NCI-H1105 treated with DMSO at 0.1 percent for 48 hours (cell line): ENCODE measurements at regions not wholly inside any gene's neighbourhood (a gene's known extent, or its start where the extent isn't known, plus 50 kb on each side); places are given as distances from the start of the nearest gene placed in this dataset.

Experiments used
- DNase-seq: peaks from one replicate; lab custom pipeline; 2025; lab: John Stamatoyannopoulos, UW

- DNase-seq: no peak
These were observed 80.6 kb upstream of the PAK5 start for GRCh38 chr20:9919271-9920014.

DNA sequence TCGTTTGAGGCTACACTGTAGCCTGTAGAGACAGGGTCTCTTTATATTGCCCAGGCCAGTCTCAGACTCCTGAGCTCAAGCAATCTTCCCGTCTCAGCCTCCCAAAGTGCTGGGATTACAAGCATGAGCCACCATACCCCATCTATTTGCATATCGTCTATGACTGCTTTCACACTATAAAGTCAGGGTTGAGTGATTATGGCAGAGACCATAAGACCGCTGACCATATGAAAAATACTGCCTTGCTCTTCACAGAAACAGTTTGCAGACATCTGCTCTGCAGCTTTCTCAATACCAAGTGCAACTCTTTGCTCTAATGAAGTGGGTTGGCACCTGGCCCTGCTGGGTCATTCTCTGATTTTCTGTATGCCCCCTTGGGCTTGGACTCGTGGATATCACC, 79.5 kb upstream of the PAK5 start:
- DNase-seq: no peak

DNA sequence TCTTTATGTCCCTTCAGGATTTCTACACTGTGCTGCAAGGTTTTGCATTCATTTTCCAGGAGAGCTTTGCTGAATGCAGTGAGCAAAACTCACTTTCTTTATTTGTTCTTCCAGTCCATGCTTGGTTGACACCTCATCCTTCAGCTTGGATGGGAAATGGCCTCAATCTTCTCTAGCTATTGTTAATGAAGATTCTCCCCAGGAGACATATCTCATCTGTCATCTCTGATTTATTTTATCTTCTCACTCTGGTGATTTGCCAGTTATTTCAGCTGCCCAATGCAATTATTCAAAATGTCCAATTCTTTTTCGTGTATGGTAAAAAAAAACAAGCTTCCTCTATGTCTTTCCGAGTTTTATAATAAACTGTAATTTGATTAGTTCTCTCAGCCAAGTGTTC, 77.9 kb upstream of the PAK5 start:
- no peak for DNase-seq

DNA sequence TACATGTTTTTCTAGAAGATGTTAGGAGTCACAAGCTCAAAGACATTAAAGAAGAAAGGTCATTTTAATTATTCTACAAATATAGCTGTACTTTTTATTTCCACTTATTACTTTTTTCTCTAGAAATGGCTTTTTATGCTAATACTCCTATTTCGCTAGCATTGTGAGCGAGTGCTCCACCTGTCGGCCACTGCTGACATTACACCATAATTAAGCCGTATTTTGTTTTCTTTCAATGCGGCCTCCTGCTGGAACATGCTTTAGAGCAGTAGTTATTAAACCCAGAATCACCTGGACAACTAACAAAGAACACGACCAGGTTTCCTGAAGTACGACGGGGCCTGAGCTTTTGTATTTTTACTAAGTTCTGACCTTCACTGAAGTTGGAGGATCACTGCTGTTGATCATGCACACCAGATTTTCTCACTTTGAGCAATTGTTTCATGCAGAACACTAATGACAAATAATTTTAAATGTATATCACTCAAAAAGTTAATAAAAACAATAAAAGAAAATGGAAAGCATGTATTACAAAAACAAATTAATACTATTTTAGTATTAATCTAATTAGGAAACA, 74.1 kb upstream of the PAK5 start:
- DNase-seq: peak; percentile 45

GRCh38 chr20:9912290-9912689, 73.4 kb upstream of the PAK5 start:
- no peak for DNase-seq

GRCh38 chr20:9911519-9911918, 72.6 kb upstream of the PAK5 start:
- no peak for DNase-seq

GRCh38 chr20:9909167-9909566, 70.3 kb upstream of the PAK5 start:
- DNase-seq: no peak

DNA sequence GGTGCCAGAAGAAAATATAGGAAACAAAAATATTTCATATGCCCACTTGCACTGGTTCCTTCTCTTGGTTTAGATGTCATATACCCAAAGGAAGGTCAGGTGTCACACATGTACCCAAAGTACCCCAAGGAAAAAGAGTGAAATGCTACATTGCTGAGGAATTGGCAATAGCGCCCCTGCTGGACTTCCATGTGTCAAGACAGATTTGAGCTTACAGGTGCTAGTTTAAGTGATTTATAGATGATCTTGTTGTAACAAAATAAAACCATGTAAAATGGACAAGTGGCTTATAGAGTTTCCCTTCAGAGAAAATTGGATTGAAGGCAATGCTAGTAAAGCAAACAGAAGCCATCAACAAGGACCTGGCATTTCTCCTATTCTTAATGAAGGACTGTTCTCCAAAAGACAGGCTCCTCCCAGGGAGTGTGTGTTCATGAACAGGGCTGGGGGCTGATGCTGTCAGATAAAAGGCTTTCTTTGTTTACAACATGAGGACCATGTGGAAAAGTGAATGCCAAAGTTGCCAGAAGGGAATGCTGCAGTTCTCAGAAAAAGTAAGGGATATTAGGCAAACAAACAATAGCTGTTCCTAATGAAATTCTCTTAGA, 64.3 kb upstream of the PAK5 start:
- DNase-seq: no peak

DNA sequence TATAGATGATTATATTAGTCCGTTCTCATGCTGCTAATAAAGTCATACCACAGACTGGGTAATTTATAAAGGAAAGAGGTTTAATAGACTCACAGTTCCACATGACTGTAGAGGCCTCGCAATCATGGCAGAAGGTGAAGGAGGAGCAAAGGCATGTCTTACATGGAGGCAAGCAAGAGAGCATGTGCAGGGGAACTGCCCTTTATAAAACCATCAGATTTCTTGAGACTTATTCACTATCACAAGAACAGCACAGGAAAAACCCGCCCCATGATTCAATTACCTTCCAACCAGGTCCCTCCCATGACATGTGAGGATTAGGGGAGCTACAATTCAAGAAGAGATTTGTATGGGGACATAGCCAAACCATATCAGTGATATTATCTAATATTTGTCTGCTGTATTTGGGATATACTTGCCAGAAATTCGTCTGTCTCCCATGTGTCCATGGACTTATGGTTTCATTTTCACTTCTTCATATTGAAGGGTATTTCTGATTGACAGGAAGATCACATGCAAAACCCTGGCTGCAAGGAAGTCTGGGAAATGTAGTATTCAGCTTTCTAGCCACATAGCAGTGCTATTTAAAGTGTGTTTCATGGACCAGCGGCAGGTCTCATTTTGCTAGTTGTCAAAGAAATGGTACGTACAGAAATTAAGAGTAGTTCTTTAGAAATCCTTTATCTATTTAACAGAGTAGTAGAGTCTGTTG, 50.5 kb upstream of the PAK5 start:
- no peak for DNase-seq
